ENCODE measurements at regions not wholly inside any gene's neighbourhood (a gene's known extent, or its start where the extent isn't known, plus 50 kb on each side); places are given as distances from the start of the nearest gene placed in this dataset.
A peak's percentile ranks its signal among the peaks of the same experiment; 100 is the strongest.
"Not testable (repeated sequence)": the region's sequence is repeated elsewhere in the genome, so short reads cannot be mapped to it uniquely, and the experiment has no call there.

DNA sequence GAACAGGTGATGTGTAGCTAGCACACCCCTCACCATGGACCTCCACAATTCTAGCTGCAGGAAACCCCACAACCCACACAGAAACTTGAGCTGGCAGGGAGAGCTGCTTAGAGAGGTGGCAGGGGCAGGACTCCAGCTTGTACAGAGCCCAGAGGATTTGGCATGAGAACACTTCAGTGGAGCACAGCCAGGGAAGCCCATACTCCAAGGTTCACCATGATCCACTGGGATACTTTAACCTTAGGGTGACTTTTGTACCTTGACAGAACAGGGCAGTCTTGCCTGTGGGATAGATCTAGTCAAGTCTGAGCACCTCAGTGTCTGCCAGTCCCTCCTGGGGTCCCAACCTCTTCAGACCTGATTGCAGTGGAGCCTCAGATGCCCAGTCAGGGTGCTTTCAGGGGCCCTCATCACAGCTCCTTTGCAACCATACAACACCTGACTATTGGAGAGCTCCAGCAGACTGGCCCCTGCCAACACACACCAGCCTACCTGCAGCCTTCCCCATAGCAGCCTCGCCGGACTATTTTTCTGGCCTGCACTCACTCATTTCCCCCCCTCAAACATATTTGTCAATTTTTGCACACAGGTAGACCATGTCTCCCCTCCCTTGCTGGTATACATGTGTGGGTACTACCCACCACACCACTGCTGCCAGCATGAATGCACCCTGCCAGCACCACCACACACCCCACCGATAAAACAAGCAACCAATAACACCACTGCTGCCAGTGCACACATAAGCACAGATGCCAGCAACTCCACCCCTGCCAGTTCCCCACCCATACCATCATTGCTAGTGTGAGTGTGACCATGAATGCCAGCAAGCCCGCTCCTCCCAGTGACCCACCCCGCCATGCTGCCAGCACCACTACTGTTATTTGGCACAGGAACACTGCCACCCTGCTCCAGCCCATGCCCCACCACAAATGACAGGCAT is 56.0 kb upstream of the CDX4 start:
- DNase-seq (ENCODE audit: low read depth, low spot score), result no peak

DNA sequence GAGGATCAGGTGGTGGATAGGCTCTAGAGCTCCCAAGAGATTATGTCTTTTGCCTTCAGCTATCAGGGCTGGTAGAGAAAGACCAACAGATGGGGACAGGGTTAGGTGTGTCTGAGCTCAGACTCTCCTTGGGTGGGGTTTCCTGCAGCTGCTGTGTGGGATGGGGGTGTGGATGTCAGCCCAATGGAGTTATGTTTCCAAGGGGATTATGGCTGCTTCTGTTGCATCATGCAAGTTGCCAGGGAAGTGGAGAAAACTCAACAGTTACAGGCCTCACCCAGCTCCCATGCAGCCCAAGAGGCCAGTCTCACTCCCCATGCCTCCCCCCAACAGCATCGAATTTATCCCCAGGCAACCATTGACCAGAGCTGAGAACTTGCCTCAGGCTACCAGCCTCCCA is 80.2 kb upstream of the CDX4 start:
- no peak for DNase-seq (ENCODE audit: low read depth, low spot score)

DNA sequence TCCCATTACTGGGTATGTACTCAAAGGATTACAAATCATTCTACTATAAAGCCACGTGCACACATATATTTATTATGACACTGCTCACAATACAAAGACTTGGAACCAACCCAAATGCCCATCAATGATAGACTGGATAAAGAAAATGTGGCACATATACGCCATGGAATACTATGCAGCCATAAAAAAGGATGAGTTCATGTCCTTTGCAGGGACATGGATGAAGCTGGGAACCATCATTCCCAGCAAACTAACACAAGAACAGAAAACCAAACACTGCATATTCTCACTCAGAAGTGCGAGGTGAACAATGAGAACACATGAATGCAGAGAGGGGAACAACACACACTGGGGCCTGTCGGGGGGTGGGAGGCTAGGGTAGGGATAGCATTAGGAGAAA is 89.6 kb upstream of the CDX4 start:
- DNase-seq (ENCODE audit: low read depth, low spot score), result not testable (repeated sequence)

- no peak for DNase-seq (ENCODE audit: low read depth, low spot score)
Observed at GRCh38 chrX:73348977-73349376, 97.9 kb upstream of the CDX4 start.

DNA sequence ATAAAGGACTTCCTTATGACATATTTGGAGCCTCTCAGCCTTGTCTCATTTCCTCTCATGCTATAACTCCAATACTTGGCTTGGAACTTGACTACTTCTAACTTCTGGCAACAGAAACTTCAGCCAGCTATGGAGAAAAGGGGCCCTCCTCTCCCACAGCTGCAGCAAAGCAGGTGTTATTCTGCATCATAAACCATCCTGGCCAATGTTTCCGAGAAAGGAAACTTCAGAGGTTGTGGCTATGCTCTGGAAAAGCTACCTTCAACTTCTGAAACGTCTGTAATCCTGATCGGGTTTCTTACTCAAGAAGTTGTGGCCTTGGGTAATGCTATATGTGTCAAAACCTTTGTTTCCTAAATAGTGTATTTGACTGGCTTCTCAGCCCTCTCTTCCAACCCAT is 109.5 kb upstream of the CDX4 start:
- DNase-seq (ENCODE audit: low read depth, low spot score), result no peak

DNA sequence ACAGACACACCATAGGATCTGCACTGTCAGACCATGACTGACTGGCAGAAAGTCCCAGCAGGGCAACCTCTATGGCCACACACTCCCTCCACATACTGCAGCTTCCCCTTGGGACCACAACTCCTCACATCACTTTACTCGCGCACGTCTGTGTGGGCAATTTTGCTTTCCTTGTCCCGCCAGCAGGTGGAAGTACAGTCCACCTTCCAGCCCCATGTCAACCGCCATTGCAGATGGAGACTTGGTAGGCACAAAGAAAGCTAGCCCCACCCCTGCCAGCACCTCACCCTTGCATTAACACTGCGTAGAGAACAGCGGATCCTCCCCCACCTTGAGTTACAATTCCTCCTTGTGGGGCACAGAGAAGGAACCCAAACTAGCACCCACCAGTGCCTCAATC is 74.4 kb upstream of the NAP1L2 start:
- DNase-seq (ENCODE audit: low read depth, low spot score), result peak; percentile 61

DNA sequence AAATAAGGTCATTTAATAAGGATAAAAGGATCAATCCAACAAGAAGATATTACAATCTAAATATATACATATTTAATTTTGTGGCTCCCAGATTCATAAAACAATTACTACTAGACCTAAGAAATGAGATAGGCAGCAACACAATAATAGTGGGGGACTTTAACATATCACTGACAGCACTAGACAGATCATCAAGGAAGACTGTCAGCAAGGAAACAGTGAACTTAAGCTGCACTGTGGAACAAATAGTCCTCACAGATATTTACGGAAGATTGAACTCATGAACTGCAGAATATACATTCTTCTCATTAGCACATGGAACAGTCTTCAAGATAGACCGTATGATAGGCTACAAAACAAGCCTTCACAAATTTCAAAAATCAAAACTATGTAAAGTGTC is 56.1 kb upstream of the NAP1L2 start:
- DNase-seq (ENCODE audit: low read depth, low spot score), result no peak

GRCh38 chrX:73268463-73268862 is 53.8 kb upstream of the NAP1L2 start:
- no peak for DNase-seq (ENCODE audit: low read depth, low spot score)

- DNase-seq (ENCODE audit: low read depth, low spot score), result no peak
Observed at GRCh38 chrX:73267979-73268378, 53.3 kb upstream of the NAP1L2 start.

GRCh38 chrX:73267206-73267605 is 52.6 kb upstream of the NAP1L2 start:
- no peak for DNase-seq (ENCODE audit: low read depth, low spot score)

GRCh38 chrX:73266766-73267165 is 52.1 kb upstream of the NAP1L2 start:
- no peak for DNase-seq (ENCODE audit: low read depth, low spot score)

All from ELF-1 (cell line).